T-cell (primary cell): ENCODE measurements at regions not wholly inside any gene's neighbourhood (a gene's known extent, or its start where the extent isn't known, plus 50 kb on each side); places are given as distances from the start of the nearest gene placed in this dataset.

Experiments used
- ATAC-seq, 4 experiments: fragments of 200-7000 bp in 3 of 4; fragments of 150-1000 bp in 1 of 4; cut with Tn5 transposase; replicated peaks in 1 of 4; 1 replicate in 3 of 4; 2 replicates in 1 of 4; pipeline ENCODE4 v1.10.0; 2021; ENCODE audit warnings: moderate library complexity in 3 of 4, mild to moderate bottlenecking in 2 of 4, moderate number of reproducible peaks in 1 of 4
- CTCF ChIA-PET, 2 donors: fragments of 300-600 bp; sonication (Branson Sonifier 250); formaldehyde crosslinking; loops; one replicate each; lab custom pipeline; 2022; ENCODE audit warnings: antibody characterized with exemption in 2 of 2; lab: Charles Lee
- POLR2A ChIA-PET, 2 donors: fragments of 300-600 bp; sonication (Branson Sonifier 250); formaldehyde crosslinking; loops; one replicate each; lab custom pipeline; 2022; ENCODE audit warnings: antibody characterized with exemption in 2 of 2; lab: Charles Lee
- DNase-seq, 35 experiments: peaks; one replicate each; pipeline versions ENCODE4 v3.0.0 to v3.0.0-alpha.2; 2013 to 2023
- H3K27ac ChIP-seq: one replicate; pipeline ENCODE4 v1.5.1; 2013; ENCODE audit warnings: low read length
- H3K27me3 ChIP-seq, 2 experiments: replicated peaks in 1 of 2; 1 replicate in 1 of 2; 2 replicates in 1 of 2; pipeline versions ENCODE4 v1.6.1 to v1.7.0; 2013; ENCODE audit warnings: low read length in 1 of 2, mixed read lengths in 1 of 2; ENCODE audit not compliant: control insufficient read depth in 2 of 2, insufficient read depth in 2 of 2; ENCODE audit errors: extremely low read depth in 1 of 2
- H3K36me3 ChIP-seq, 2 donors: 1 replicate in 1 of 2; 2 replicates in 1 of 2; pipeline versions ENCODE4 v1.6.1 to v1.7.0; 2013; ENCODE audit warnings: low read length in 1 of 2; ENCODE audit not compliant: control insufficient read depth in 2 of 2, insufficient read depth in 1 of 2; ENCODE audit errors: extremely low read depth in 1 of 2
- H3K4me1 ChIP-seq, 2 experiments: 1 replicate in 1 of 2; 2 replicates in 1 of 2; pipeline versions ENCODE4 v1.6.1 to v1.7.0; 2013; ENCODE audit warnings: low read length in 2 of 2, mixed read lengths in 1 of 2; ENCODE audit not compliant: insufficient read depth in 2 of 2, control insufficient read depth in 1 of 2; ENCODE audit errors: extremely low read depth in 1 of 2
- H3K4me3 ChIP-seq, 2 donors: 1 replicate in 1 of 2; 2 replicates in 1 of 2; pipeline versions ENCODE4 v1.5.1 to v1.7.0; 2013; ENCODE audit warnings: mild to moderate bottlenecking in 2 of 2, low read length in 1 of 2, moderate library complexity in 1 of 2; ENCODE audit not compliant: control insufficient read depth in 1 of 2; ENCODE audit errors: extremely low read depth in 1 of 2
- H3K9me3 ChIP-seq: 2 replicates; pipeline ENCODE4 v1.7.0; 2013
- H3K27ac Mint-ChIP-seq, 2 donors: one replicate each; pipeline ENCODE4 v1.8.0; 2020 to 2021; ENCODE audit warnings: mild to moderate bottlenecking in 2 of 2, mixed read lengths in 2 of 2
- H3K27me3 Mint-ChIP-seq, 2 donors: one replicate each; pipeline ENCODE4 v1.8.0; 2021 to 2022; ENCODE audit warnings: mixed read lengths in 2 of 2
- H3K36me3 Mint-ChIP-seq: one replicate; pipeline ENCODE4 v1.8.0; 2021; ENCODE audit warnings: mixed read lengths
- H3K4me1 Mint-ChIP-seq, 3 donors: one replicate each; pipeline ENCODE4 v1.8.0; 2020 to 2022; ENCODE audit warnings: mixed read lengths in 3 of 3, mild to moderate bottlenecking in 1 of 3
- H3K4me3 Mint-ChIP-seq, 3 donors: one replicate each; pipeline ENCODE4 v1.8.0; 2020 to 2022; ENCODE audit warnings: mild to moderate bottlenecking in 3 of 3, mixed read lengths in 3 of 3, moderate library complexity in 3 of 3
- H3K9me3 Mint-ChIP-seq, 3 donors: one replicate each; pipeline ENCODE4 v1.8.0; 2020 to 2022; ENCODE audit warnings: mixed read lengths in 3 of 3
- WGBS: methylation state at CpG from one replicate; pipeline ENCODE4 v1.1.5; 2013; ENCODE audit warnings: missing lambda C conversion rate; ENCODE audit not compliant: insufficient coverage; 5-methylcytosine and 5-hydroxymethylcytosine counted together

DNA sequence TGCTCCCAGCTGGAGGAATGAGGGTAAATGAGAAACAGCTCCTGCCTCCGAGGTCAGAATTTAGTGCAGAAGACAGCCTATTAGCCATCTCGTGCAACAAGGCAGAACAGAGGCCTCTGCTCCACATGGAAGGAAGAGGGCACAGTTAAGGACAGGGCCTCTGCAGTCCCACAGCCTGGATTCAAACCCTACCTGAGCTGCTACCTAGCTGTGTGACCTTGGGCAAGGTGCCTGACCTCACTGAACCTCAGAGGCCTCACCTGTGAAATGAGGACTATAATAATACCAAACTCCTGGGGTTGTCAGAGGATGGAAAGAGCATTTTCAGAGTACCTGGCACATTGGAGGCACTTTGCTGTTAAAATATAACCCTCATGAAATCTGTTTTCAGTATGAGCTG is 285.7 kb upstream of the CTNNB1 start:
- Histone ChIP-seq H3K4me3 (no peak overlapping the region), H3K36me3 (no peaks in the 10 kb centered on the region), H3K4me1 (no peaks in the 10 kb centered on the region), H3K9me3 (no peaks in the 10 kb centered on the region), H3K27ac (no peak overlapping the region), H3K27me3 (peaks cover 0 to 3% of the 10 kb centered on the region in 2 experiments)
- Mint-ChIP-seq H3K4me1 (no peaks in the 10 kb centered on the region), H3K27me3 (peaks cover 7 to 15% of the 10 kb centered on the region in 2 donors), H3K9me3 (no peaks in the 10 kb centered on the region), H3K36me3 (no peaks in the 10 kb centered on the region), H3K4me3 (no peak overlapping the region), H3K27ac (no peak overlapping the region)
- DNase-seq (no peak), ATAC-seq (no peak)
- ChIA-PET CTCF (no interaction called here), POLR2A (no interaction called here)
- 40% methylated on average over 1 of the region's 2 CpGs for WGBS

- no peaks in the 10 kb centered on the region for H3K36me3 Mint-ChIP-seq
- no peak overlapping the region for H3K4me3 ChIP-seq
- no peak overlapping the region for H3K27ac ChIP-seq
- no peak for ATAC-seq
- no peaks in the 10 kb centered on the region for H3K36me3 ChIP-seq
- H3K9me3 ChIP-seq: no peaks in the 10 kb centered on the region
- WGBS: 63% methylated on average over 2 of the region's 2 CpGs
- no peaks in the 10 kb centered on the region for H3K4me1 ChIP-seq
- H3K4me3 Mint-ChIP-seq: no peak overlapping the region
- ChIA-PET CTCF (no interaction called here), POLR2A (no interaction called here)
- H3K27ac Mint-ChIP-seq: no peak overlapping the region
- peaks cover 7 to 15% of the 10 kb centered on the region in 2 donors for H3K27me3 Mint-ChIP-seq
- no peak for DNase-seq
- no peaks in the 10 kb centered on the region for H3K27me3 ChIP-seq
- H3K9me3 Mint-ChIP-seq: no peaks in the 10 kb centered on the region
- H3K4me1 Mint-ChIP-seq: no peaks in the 10 kb centered on the region
Observed at GRCh38 chr3:40914475-40914874, 284.8 kb upstream of the CTNNB1 start.

GRCh38 chr3:40915346-40915865 is 283.9 kb upstream of the CTNNB1 start:
- Histone ChIP-seq H3K4me3 (no peak overlapping the region), H3K36me3 (no peaks in the 10 kb centered on the region), H3K27me3 (no peaks in the 10 kb centered on the region), H3K4me1 (no peaks in the 10 kb centered on the region), H3K9me3 (no peaks in the 10 kb centered on the region), H3K27ac (no peak overlapping the region)
- Mint-ChIP-seq H3K4me1 (no peaks in the 10 kb centered on the region), H3K27ac (no peak overlapping the region), H3K36me3 (no peaks in the 10 kb centered on the region), H3K9me3 (no peaks in the 10 kb centered on the region), H3K4me3 (no peak overlapping the region), H3K27me3 (peaks cover 7 to 13% of the 10 kb centered on the region in 2 donors)
- POLR2A ChIA-PET: no interaction called here
- no peak for ATAC-seq
- no peak for DNase-seq
- CTCF ChIA-PET: no interaction called here
- 76% methylated on average over 6 of the region's 6 CpGs for WGBS

GRCh38 chr3:40920041-40920440 is 279.3 kb upstream of the CTNNB1 start:
- H3K36me3 ChIP-seq: no peaks in the 10 kb centered on the region
- no peak overlapping the region for H3K4me3 ChIP-seq
- no peak overlapping the region for H3K27ac ChIP-seq
- H3K27me3 ChIP-seq: peaks cover 0 to 12% of the 10 kb centered on the region in 2 experiments
- CTCF ChIA-PET: no interaction called here
- H3K4me1 ChIP-seq: no peaks in the 10 kb centered on the region
- H3K4me3 Mint-ChIP-seq: no peak overlapping the region
- H3K4me1 Mint-ChIP-seq: no peaks in the 10 kb centered on the region
- peaks cover 0 to 7% of the 10 kb centered on the region in 2 donors for H3K27me3 Mint-ChIP-seq
- no peaks in the 10 kb centered on the region for H3K36me3 Mint-ChIP-seq
- DNase-seq (no peak), ATAC-seq (no peak)
- no peaks in the 10 kb centered on the region for H3K9me3 Mint-ChIP-seq
- no peak overlapping the region for H3K27ac Mint-ChIP-seq
- 30% methylated on average over 2 of the region's 2 CpGs for WGBS
- no peaks in the 10 kb centered on the region for H3K9me3 ChIP-seq
- POLR2A ChIA-PET: interaction anchor here in 1 of 2 donors (0.6 to 0.7 kb wide), 2 partner anchors 14 to 207 kb away, joined by 3 read pairs; no protein-coding TSS in a partner anchor

DNA sequence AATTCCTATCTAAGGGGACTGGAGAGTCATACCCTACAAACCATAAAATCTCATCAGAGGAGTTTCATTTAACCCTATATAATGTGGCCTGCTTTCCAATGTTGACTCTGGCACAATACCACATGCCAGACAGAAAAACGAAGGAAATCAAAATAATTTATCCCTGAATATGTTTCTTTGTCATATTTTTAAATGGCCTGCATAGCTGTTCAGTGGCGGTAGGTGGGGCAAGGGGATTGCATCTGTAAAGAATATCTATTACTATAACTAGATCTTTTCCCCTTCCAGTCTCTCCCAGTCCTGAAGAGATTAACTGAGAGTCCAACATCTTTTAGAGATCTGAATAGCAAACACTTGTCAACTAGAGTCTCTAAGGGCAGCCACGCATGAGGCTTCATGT is 278.1 kb upstream of the CTNNB1 start:
- ATAC-seq: no peak

DNA sequence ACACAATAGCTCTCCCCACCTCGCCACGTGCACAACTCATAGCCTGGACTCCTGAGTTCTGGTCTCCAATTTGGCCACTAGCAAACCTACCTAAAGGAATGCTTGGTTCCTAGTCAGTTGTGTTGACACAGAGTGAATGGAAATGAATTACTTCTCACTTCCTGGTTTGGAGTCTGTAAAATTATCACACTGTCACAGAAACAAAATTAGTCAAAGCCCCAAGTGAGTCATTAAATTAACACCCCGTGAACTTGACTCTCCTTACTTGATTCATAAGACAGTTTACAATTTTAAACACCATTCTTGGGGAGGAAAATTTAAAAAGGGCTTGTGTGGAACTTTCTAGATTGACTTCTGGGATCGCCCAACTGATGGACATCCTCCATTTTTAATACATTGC is 276.2 kb upstream of the CTNNB1 start:
- Histone ChIP-seq H3K9me3 (no peaks in the 10 kb centered on the region), H3K27me3 (peaks cover 0 to 12% of the 10 kb centered on the region in 2 experiments), H3K4me1 (no peaks in the 10 kb centered on the region), H3K27ac (no peak overlapping the region), H3K4me3 (no peak overlapping the region), H3K36me3 (no peaks in the 10 kb centered on the region)
- no peaks in the 10 kb centered on the region for H3K9me3 Mint-ChIP-seq
- ATAC-seq (no peak), DNase-seq (no peak)
- no peaks in the 10 kb centered on the region for H3K4me1 Mint-ChIP-seq
- no peaks in the 10 kb centered on the region for H3K36me3 Mint-ChIP-seq
- CTCF ChIA-PET: interaction anchor here in 1 of 2 donors (0.6 kb wide), 1 partner anchor 234 kb away, joined by 3 read pairs; no protein-coding TSS in a partner anchor
- no peak overlapping the region for H3K27ac Mint-ChIP-seq
- no CpG with 5 or more reads among the region's 4 CpGs for WGBS
- no peak overlapping the region for H3K4me3 Mint-ChIP-seq
- POLR2A ChIA-PET: no interaction called here
- H3K27me3 Mint-ChIP-seq: peaks cover 19 to 24% of the 10 kb centered on the region in 2 donors

More for the DNA sequence above, 278.1 kb upstream of the CTNNB1 start:
- Histone ChIP-seq H3K4me3 (no peak overlapping the region), H3K9me3 (no peaks in the 10 kb centered on the region), H3K27me3 (peaks cover 0 to 12% of the 10 kb centered on the region in 2 experiments), H3K4me1 (no peaks in the 10 kb centered on the region), H3K36me3 (no peaks in the 10 kb centered on the region), H3K27ac (no peak overlapping the region)
- POLR2A ChIA-PET: no interaction called here
- CTCF ChIA-PET: no interaction called here
- no peaks in the 10 kb centered on the region for H3K4me1 Mint-ChIP-seq
- 100% methylated on average over 1 of the region's 3 CpGs for WGBS
- no peaks in the 10 kb centered on the region for H3K9me3 Mint-ChIP-seq
- DNase-seq: no peak
- H3K27ac Mint-ChIP-seq: no peak overlapping the region
- peaks cover 5 to 10% of the 10 kb centered on the region in 2 donors for H3K27me3 Mint-ChIP-seq
- H3K36me3 Mint-ChIP-seq: no peaks in the 10 kb centered on the region
- no peak overlapping the region for H3K4me3 Mint-ChIP-seq
